PC-3 (cell line): ENCODE measurements at regions not wholly inside any gene's neighbourhood (a gene's known extent, or its start where the extent isn't known, plus 50 kb on each side); places are given as distances from the start of the nearest gene placed in this dataset.

Source experiments
- CTCF ChIP-seq: fragments of 300-600 bp; sonication (generic); conservative IDR thresholded peaks from 2 replicates; pipeline ENCODE4 v1.5.1; 2017; ENCODE audit warnings: antibody characterized with exemption, low read depth, mild to moderate bottlenecking, low read length
- EZH2 ChIP-seq: fragments of 300-600 bp; sonication (generic); IDR thresholded peaks from one replicate; pipeline ENCODE4 v1.6.1; 2017; ENCODE audit warnings: antibody characterized with exemption, mild to moderate bottlenecking, low read length; ENCODE audit not compliant: unreplicated experiment
- EZH2phosphoT487 ChIP-seq: fragments of 300-600 bp; sonication (generic); IDR thresholded peaks from 2 replicates; pipeline ENCODE4 v1.6.1; 2018; ENCODE audit warnings: mild to moderate bottlenecking, antibody characterized with exemption, low read length, borderline replicate concordance

- no peak for TF ChIP-seq CTCF
- TF ChIP-seq EZH2phosphoT487: no peak
- TF ChIP-seq EZH2: no peak
Observed at GRCh38 chr1:117757668-117758067, 151.8 kb downstream of the TENT5C start.
